HepG2 (cell line): ENCODE measurements at regions not wholly inside any gene's neighbourhood (a gene's known extent, or its start where the extent isn't known, plus 50 kb on each side); places are given as distances from the start of the nearest gene placed in this dataset.

Experiments used
- ATAC-seq: fragments of 200-7000 bp; cut with Tn5 transposase; 3 replicates; pipeline ENCODE4 v1.9.1; 2020; ENCODE audit warnings: mild to moderate bottlenecking, moderate library complexity
- BruUV-seq: library from RNA; stranded (reverse); fragments of 400-500 nt; replicated peaks from 2 replicates; lab custom pipeline; 2021; lab: Mats Ljungman, UMichigan
- CTCF ChIA-PET: fragments of 300-600 bp; formaldehyde crosslinking; extraction: SDS; loops from one replicate; lab custom pipeline; 2021; ENCODE audit warnings: low total read pairs, inconsistent platforms, low intra/inter-chr PET ratio; lab: Yijun Ruan, JAX
- POLR2A ChIA-PET: fragments of 350-600 bp; sonication (Branson Sonifier 250); formaldehyde crosslinking; loops from one replicate; lab custom pipeline; 2020; ENCODE audit warnings: antibody characterized with exemption, inconsistent platforms; lab: Yijun Ruan, JAX
- DNase-seq: peaks from one replicate; pipeline ENCODE4 v3.0.0-alpha.2; 2015; ENCODE audit warnings: low spot score
- FAIRE-seq: peaks from 3 replicates; lab custom pipeline; 2011; peaks lifted over from hg19 to GRCh38; lab: Jason Lieb, UNC
- H2AFZ ChIP-seq: one replicate; pipeline ENCODE4 v1.6.1; 2011; ENCODE audit warnings: low read length, inconsistent platforms
- H3K27ac ChIP-seq: fragments of 300-600 bp; 3 replicates; pipeline ENCODE4 v1.8.0; 2011; ENCODE audit warnings: mixed run types, mild to moderate bottlenecking, mixed read lengths, low read length, inconsistent platforms; ENCODE audit not compliant: insufficient read depth; ENCODE audit errors: extremely low read length
- H3K27me3 ChIP-seq, 2 experiments: fragments of 200-600 bp in 1 of 2; 2 replicates in 1 of 2; 3 replicates in 1 of 2; pipeline versions ENCODE4 v1.6.0 to v1.8.0; 2011; ENCODE audit warnings: low read length in 2 of 2, mild to moderate bottlenecking in 2 of 2, moderate library complexity in 2 of 2, inconsistent platforms in 1 of 2; ENCODE audit not compliant: insufficient read depth in 2 of 2, control insufficient read depth in 1 of 2
- H3K36me3 ChIP-seq, 2 experiments: fragments of 200-600 bp in 1 of 2; replicated peaks in 1 of 2; 2 replicates in 1 of 2; 3 replicates in 1 of 2; pipeline versions ENCODE4 v1.5.1 to v1.8.0; 2011; ENCODE audit warnings: low read length in 2 of 2, inconsistent platforms in 1 of 2; ENCODE audit not compliant: insufficient read depth in 2 of 2, control insufficient read depth in 1 of 2
- H3K4me1 ChIP-seq: 2 replicates; pipeline ENCODE4 v1.5.1; 2012; ENCODE audit warnings: low read length, inconsistent platforms; ENCODE audit not compliant: insufficient read depth
- H3K4me2 ChIP-seq: 2 replicates; pipeline ENCODE4 v1.6.0; 2011; ENCODE audit warnings: low read depth, low read length, inconsistent platforms
- H3K4me3 ChIP-seq, 3 experiments: fragments of 200-600 bp in 1 of 3; sonication (generic), shearing (Covaris generic) in 1 of 3; replicated peaks in 1 of 3; 2 replicates each; pipeline ENCODE4 v1.5.1; 2011 to 2016; ENCODE audit warnings: low read length in 3 of 3, inconsistent platforms in 2 of 3, low read depth in 2 of 3, mild to moderate bottlenecking in 2 of 3, control low read depth in 1 of 3, mixed read lengths in 1 of 3; ENCODE audit not compliant: insufficient read depth in 1 of 3
- H3K79me2 ChIP-seq: one replicate; pipeline ENCODE4 v1.6.1; 2011; ENCODE audit warnings: low read length, inconsistent platforms; ENCODE audit not compliant: insufficient read depth
- H3K9ac ChIP-seq: 2 replicates; pipeline ENCODE4 v1.6.0; 2011; ENCODE audit warnings: mild to moderate bottlenecking, low read depth, low read length, inconsistent platforms; ENCODE audit not compliant: insufficient read depth
- H3K9me3 ChIP-seq: 2 replicates; pipeline ENCODE4 v1.5.1; 2012; ENCODE audit warnings: mild to moderate bottlenecking, low read length
- H4K20me1 ChIP-seq: 2 replicates; pipeline ENCODE4 v1.6.0; 2011; ENCODE audit warnings: inconsistent platforms, mild to moderate bottlenecking, low read length, moderate library complexity; ENCODE audit not compliant: insufficient read depth
- BHLHE40 ChIP-seq: IDR thresholded peaks from 2 replicates; pipeline ENCODE4 v1.6.1; 2011; ENCODE audit warnings: low read length, improper control_type of control experiment
- CC2D1A ChIP-seq: sonication (generic); formaldehyde crosslinking; IDR thresholded peaks from 2 replicates; pipeline ENCODE4 v1.8.1; 2023; ENCODE audit warnings: mild to moderate bottlenecking, missing genetic modification reagents
- GMEB2 ChIP-seq: IDR thresholded peaks from 2 replicates; pipeline ENCODE4 v1.6.1; 2016; ENCODE audit warnings: missing biosample characterization, missing genetic modification reagents, low read depth
- GTF3A ChIP-seq: sonication (generic); formaldehyde crosslinking; conservative IDR thresholded peaks from 2 replicates; pipeline ENCODE4 v1.4.0; 2020; ENCODE audit warnings: mild to moderate bottlenecking, missing genetic modification reagents
- JARID2 ChIP-seq: sonication (generic); formaldehyde crosslinking; IDR thresholded peaks from 2 replicates; pipeline ENCODE4 v1.8.1; 2023; ENCODE audit warnings: missing genetic modification reagents, inconsistent platforms; ENCODE audit not compliant: insufficient replicate concordance
- KAT2B ChIP-seq: fragments of 150-350 bp; IDR thresholded peaks from 2 replicates; pipeline ENCODE4 v1.6.1; 2014; ENCODE audit warnings: low read depth, low read length, borderline replicate concordance
- KDM6A ChIP-seq: IDR thresholded peaks from 2 replicates; pipeline ENCODE4 v1.6.1; 2016; ENCODE audit warnings: low read depth
- LBX2 ChIP-seq: sonication (generic); formaldehyde crosslinking; IDR thresholded peaks from 2 replicates; pipeline ENCODE4 v1.5.0; 2020; ENCODE audit warnings: missing genetic modification reagents, mild to moderate bottlenecking, borderline replicate concordance
- MAFF ChIP-seq: IDR thresholded peaks from 2 replicates; pipeline ENCODE4 v1.6.1; 2011; ENCODE audit warnings: low read depth, low read length, improper control_type of control experiment
- MYC ChIP-seq: sonication (generic); formaldehyde crosslinking; IDR thresholded peaks from 2 replicates; pipeline ENCODE4 v1.9.0; 2021; ENCODE audit warnings: missing genetic modification reagents, borderline replicate concordance
- SUZ12 ChIP-seq: fragments of 150-350 bp; IDR thresholded peaks from 2 replicates; pipeline ENCODE4 v1.6.1; 2014; ENCODE audit warnings: low read depth, low read length
- ZFP36L1 ChIP-seq: sonication (generic); formaldehyde crosslinking; IDR thresholded peaks from 2 replicates; pipeline ENCODE4 v1.8.0; 2022; ENCODE audit warnings: mild to moderate bottlenecking, missing genetic modification reagents, moderate library complexity
- ZNF138 ChIP-seq: sonication (generic); formaldehyde crosslinking; IDR thresholded peaks from 2 replicates; pipeline ENCODE4 v1.5.0; 2020; ENCODE audit warnings: mild to moderate bottlenecking, low read depth, missing genetic modification reagents
- ZNF224 ChIP-seq: sonication (generic); formaldehyde crosslinking; IDR thresholded peaks from 2 replicates; pipeline ENCODE4 v1.5.0; 2020; ENCODE audit warnings: mild to moderate bottlenecking, missing genetic modification reagents
- ZNF883 ChIP-seq: sonication (generic); formaldehyde crosslinking; IDR thresholded peaks from 2 replicates; pipeline ENCODE4 v1.5.1; 2020; ENCODE audit warnings: mild to moderate bottlenecking, missing genetic modification reagents; ENCODE audit errors: not compliant biosample characterization
- ZSCAN30 ChIP-seq: sonication (generic); formaldehyde crosslinking; IDR thresholded peaks from 2 replicates; pipeline ENCODE4 v1.5.0; 2020; ENCODE audit warnings: mild to moderate bottlenecking, missing genetic modification reagents
- WGBS: methylation state at CpG from one replicate; pipeline ENCODE4 v1.1.6; 2017; ENCODE audit warnings: low lambda C conversion rate; 5-methylcytosine and 5-hydroxymethylcytosine counted together
- in situ Hi-C: cut with HindIII; loops from 2 replicates; pipeline ENCODE4 v1.10.0; 2017; ENCODE audit warnings: low pct_unique_long_range_greater_than_20kb; ENCODE audit not compliant: extremely low pct_ligation_motif_present
- intact Hi-C: fragments of 100-400 bp; cut with micrococcal nuclease; formaldehyde crosslinking; loops from one replicate; pipeline ENCODE4 v1.10.0; 2022; ENCODE audit not compliant: unreplicated experiment

- in situ Hi-C loops = no loop called here
- Histone ChIP-seq H3K27ac (no peak overlapping the region), H2AFZ (no peak overlapping the region), H3K79me2 (no peaks in the 10 kb centered on the region), H3K9me3 (no peaks in the 10 kb centered on the region), H3K4me3 (no peak overlapping the region), H3K27me3 (no peaks in the 10 kb centered on the region), H3K9ac (no peak overlapping the region), H3K4me1 (no peaks in the 10 kb centered on the region), H3K4me2 (no peak overlapping the region), H4K20me1 (no peaks in the 10 kb centered on the region), H3K36me3 (no peaks in the 10 kb centered on the region)
- no peak for FAIRE-seq
- no peak for ATAC-seq
- ChIA-PET CTCF (no interaction called here), POLR2A (no interaction called here)
- intact Hi-C loops = no loop called here
- BruUV-seq = no TSS peak
- WGBS = no CpG with 5 or more reads among the region's 3 CpGs
- TF ChIP-seq BHLHE40 (no peak), ZSCAN30 (no peak), LBX2 (CRISPR knock-in tag) (no peak), MYC (CRISPR knock-in tag) (no peak), SUZ12 (no peak), ZNF138 (no peak), ZNF883 (CRISPR knock-in tag) (no peak), CC2D1A (CRISPR knock-in tag) (no peak), GTF3A (CRISPR knock-in tag) (no peak), ZNF224 (CRISPR knock-in tag) (no peak), JARID2 (CRISPR knock-in tag) (no peak), GMEB2 (no peak), ZFP36L1 (no peak), MAFF (no peak), KAT2B (no peak), KDM6A (CRISPR knock-in tag) (no peak)
- DNase-seq = no peak
These were observed 295.2 kb upstream of the SNX7 start for GRCh38 chr1:98366343-98366742.
